ENCODE measurements at regions not wholly inside any gene's neighbourhood (a gene's known extent, or its start where the extent isn't known, plus 50 kb on each side); places are given as distances from the start of the nearest gene placed in this dataset.

- H3F3A ChIP-seq (ENCODE audit: low read length, unreplicated experiment): no peaks in the 10 kb centered on the region
- CTCF ChIA-PET: no interaction called here
Measured at GRCh38 chr6:4567141-4567540, 209.1 kb upstream of the CDYL start.

DNA sequence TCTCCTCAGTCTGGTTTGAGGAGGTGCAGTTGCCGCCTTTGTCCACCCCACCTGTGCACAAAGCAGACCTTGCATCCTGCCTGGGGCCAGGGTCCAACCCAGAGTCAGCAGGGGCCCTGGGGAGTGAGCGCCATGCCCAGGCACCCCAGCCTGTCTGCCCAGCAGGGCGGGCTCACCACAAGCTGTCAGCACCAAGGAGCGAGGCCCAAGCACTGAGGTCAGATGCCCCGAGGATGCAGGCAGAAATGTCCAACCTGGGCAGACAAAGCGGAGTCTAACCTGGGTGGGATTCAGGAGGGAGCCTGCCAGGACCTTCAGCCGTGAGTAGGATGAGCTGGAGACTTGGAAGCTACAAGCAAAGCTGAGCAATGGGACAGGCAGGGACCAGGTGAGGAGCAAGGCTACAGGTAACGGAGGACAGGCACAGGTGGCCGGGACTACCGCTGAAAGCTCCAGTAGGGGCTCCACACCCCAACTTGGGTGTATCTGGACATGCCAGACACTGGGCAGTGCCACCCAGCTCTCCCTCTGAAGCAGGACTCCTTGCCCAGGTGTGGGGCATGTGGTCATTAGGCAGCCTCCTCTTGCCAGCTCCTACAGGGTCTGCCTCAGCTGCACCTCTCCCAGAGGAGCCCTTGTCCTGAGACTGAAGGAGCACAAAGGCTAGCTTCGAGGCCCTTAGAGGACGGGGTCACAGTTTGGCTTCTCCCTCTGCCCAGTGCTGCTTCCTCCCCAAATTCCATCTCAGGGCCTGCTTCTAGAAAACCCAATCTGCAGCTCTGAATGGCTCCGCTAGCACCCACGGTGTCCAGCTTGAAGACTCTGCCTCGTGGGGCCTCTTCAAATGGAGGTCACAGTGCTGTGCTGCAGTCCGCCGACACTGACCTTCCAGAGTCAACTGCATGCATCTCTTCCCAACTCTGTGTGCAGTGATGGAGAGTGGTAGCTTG, 210.6 kb upstream of the CDYL start:
- Histone ChIP-seq H2AFZ (ENCODE audit: low read length) (no peak overlapping the region), H3K9ac (ENCODE audit: low read length) (no peak overlapping the region), H3F3A (ENCODE audit: low read length, unreplicated experiment) (no peaks in the 10 kb centered on the region), H3K36me3 (ENCODE audit: low read depth, low read length) (no peaks in the 10 kb centered on the region), H3K9me3 (ENCODE audit: low read length) (no peaks in the 10 kb centered on the region), H3K79me2 (ENCODE audit: low read length) (no peaks in the 10 kb centered on the region), H4K20me1 (ENCODE audit: low read length) (no peaks in the 10 kb centered on the region), H3K4me1 (ENCODE audit: insufficient read depth, low read length) (no peaks in the 10 kb centered on the region), H3K9me2 (replicated peaks; ENCODE audit: low read length) (no peaks in the 10 kb centered on the region), H3K4me2 (ENCODE audit: low read length) (no peak overlapping the region), H3K4me3 (ENCODE audit: low read length) (no peak overlapping the region), H3K27ac (ENCODE audit: low read length) (no peak overlapping the region), H3K27me3 (ENCODE audit: low read length) (no peaks in the 10 kb centered on the region)
- no peak for ATAC-seq
- no TSS peak for BruUV-seq (replicated peaks)
- ChIA-PET POLR2A (ENCODE audit: unreplicated experiment) (no interaction called here), CTCF (no interaction called here)
- no peak for DNase-seq
- intact Hi-C loops (cut with micrococcal nuclease): no loop called here
- TF ChIP-seq EZH2phosphoT487 (IDR thresholded peaks at IDR 0.05; ENCODE audit: borderline replicate concordance, low read length) (no peak), EZH2 (IDR thresholded peaks at IDR 0.05; ENCODE audit: low read length, unreplicated experiment) (no peak)
- TF ChIP-seq, protein P1, sequence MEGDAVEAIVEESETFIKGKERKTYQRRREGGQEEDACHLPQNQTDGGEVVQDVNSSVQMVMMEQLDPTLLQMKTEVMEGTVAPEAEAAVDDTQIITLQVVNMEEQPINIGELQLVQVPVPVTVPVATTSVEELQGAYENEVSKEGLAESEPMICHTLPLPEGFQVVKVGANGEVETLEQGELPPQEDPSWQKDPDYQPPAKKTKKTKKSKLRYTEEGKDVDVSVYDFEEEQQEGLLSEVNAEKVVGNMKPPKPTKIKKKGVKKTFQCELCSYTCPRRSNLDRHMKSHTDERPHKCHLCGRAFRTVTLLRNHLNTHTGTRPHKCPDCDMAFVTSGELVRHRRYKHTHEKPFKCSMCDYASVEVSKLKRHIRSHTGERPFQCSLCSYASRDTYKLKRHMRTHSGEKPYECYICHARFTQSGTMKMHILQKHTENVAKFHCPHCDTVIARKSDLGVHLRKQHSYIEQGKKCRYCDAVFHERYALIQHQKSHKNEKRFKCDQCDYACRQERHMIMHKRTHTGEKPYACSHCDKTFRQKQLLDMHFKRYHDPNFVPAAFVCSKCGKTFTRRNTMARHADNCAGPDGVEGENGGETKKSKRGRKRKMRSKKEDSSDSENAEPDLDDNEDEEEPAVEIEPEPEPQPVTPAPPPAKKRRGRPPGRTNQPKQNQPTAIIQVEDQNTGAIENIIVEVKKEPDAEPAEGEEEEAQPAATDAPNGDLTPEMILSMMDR (conservative IDR thresholded peaks at IDR 0.05; ENCODE audit: low read depth, low read length): no peak

More at GRCh38 chr6:4567141-4567540, 209.1 kb upstream of the CDYL start:
- Histone ChIP-seq H3K27me3 (ENCODE audit: low read length) (no peaks in the 10 kb centered on the region), H2AFZ (ENCODE audit: low read length) (no peak overlapping the region), H3K4me1 (ENCODE audit: insufficient read depth, low read length) (no peaks in the 10 kb centered on the region), H3K27ac (ENCODE audit: low read length) (no peak overlapping the region), H3K9me3 (ENCODE audit: low read length) (peaks cover 13% of the 10 kb centered on the region; the same call in 1 of the 2 replicates), H3K4me2 (ENCODE audit: low read length) (no peak overlapping the region), H3K36me3 (ENCODE audit: low read depth, low read length) (no peaks in the 10 kb centered on the region), H3K79me2 (ENCODE audit: low read length) (no peaks in the 10 kb centered on the region), H3K4me3 (ENCODE audit: low read length) (no peak overlapping the region), H3K9me2 (replicated peaks; ENCODE audit: low read length) (no peaks in the 10 kb centered on the region), H4K20me1 (ENCODE audit: low read length) (no peaks in the 10 kb centered on the region), H3K9ac (ENCODE audit: low read length) (no peak overlapping the region)
- BruUV-seq (replicated peaks): no TSS peak
- intact Hi-C loops (cut with micrococcal nuclease): no loop called here
- POLR2A ChIA-PET (ENCODE audit: unreplicated experiment): interaction anchor here (0.6 kb wide), 1 partner anchor 912 kb away, joined by 5 read pairs; no protein-coding TSS in a partner anchor
- ATAC-seq (no peak), DNase-seq (peak; percentile 60)
- no peak for TF ChIP-seq EZH2 (IDR thresholded peaks at IDR 0.05; ENCODE audit: low read length, unreplicated experiment)
- TF ChIP-seq, protein P1 (conservative IDR thresholded peaks at IDR 0.05; ENCODE audit: low read depth, low read length): no peak
- TF ChIP-seq EZH2phosphoT487 (IDR thresholded peaks at IDR 0.05; ENCODE audit: borderline replicate concordance, low read length): no peak

- H3K4me3 ChIP-seq (ENCODE audit: low read length): no peak overlapping the region
- no peaks in the 10 kb centered on the region for H3K9me2 ChIP-seq (replicated peaks; ENCODE audit: low read length)
- H4K20me1 ChIP-seq (ENCODE audit: low read length): no peaks in the 10 kb centered on the region
- no peak overlapping the region for H3K9ac ChIP-seq (ENCODE audit: low read length)
- no peaks in the 10 kb centered on the region for H3F3A ChIP-seq (ENCODE audit: low read length, unreplicated experiment)
- no peaks in the 10 kb centered on the region for H3K79me2 ChIP-seq (ENCODE audit: low read length)
- TF ChIP-seq, protein P1 (conservative IDR thresholded peaks at IDR 0.05; ENCODE audit: low read depth, low read length): no peak
- TF ChIP-seq EZH2phosphoT487 (IDR thresholded peaks at IDR 0.05; ENCODE audit: borderline replicate concordance, low read length) (no peak), EZH2 (IDR thresholded peaks at IDR 0.05; ENCODE audit: low read length, unreplicated experiment) (no peak)
- no peaks in the 10 kb centered on the region for H3K9me3 ChIP-seq (ENCODE audit: low read length)
- no peaks in the 10 kb centered on the region for H3K4me1 ChIP-seq (ENCODE audit: insufficient read depth, low read length)
- DNase-seq (no peak), ATAC-seq (no peak)
- H3K4me2 ChIP-seq (ENCODE audit: low read length): no peak overlapping the region
- no peak overlapping the region for H2AFZ ChIP-seq (ENCODE audit: low read length)
- intact Hi-C loops (cut with micrococcal nuclease): no loop called here
- ChIA-PET CTCF (no interaction called here), POLR2A (ENCODE audit: unreplicated experiment) (no interaction called here)
- H3K27ac ChIP-seq (ENCODE audit: low read length): no peak overlapping the region
- no TSS peak for BruUV-seq (replicated peaks)
- no peaks in the 10 kb centered on the region for H3K36me3 ChIP-seq (ENCODE audit: low read depth, low read length)
- H3K27me3 ChIP-seq (ENCODE audit: low read length): no peaks in the 10 kb centered on the region
Measured at GRCh38 chr6:4564801-4565271, 211.4 kb upstream of the CDYL start.
